ENCODE measurements at regions not wholly inside any gene's neighbourhood (a gene's known extent, or its start where the extent isn't known, plus 50 kb on each side); places are given as distances from the start of the nearest gene placed in this dataset.

DNA sequence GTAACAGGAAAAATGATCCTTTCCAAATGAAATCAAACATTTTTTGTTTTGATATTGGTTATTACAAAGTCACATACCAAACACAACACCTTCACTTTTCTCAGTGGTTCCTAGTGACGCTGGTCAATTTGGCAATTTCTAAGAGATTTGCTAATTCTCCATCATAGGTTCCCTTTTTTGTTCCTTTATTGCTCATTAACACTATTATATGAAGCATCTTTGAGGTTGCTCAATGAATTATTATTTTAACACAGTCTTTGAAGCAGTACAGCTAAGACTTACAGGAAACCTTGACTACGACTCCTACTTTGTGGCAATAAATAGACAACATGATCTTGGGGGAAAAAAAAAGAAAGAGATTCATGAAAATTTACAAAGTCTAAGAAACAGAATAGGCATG lies 152.2 kb upstream of the VRK2 start:
- TF ChIP-seq, protein P1, sequence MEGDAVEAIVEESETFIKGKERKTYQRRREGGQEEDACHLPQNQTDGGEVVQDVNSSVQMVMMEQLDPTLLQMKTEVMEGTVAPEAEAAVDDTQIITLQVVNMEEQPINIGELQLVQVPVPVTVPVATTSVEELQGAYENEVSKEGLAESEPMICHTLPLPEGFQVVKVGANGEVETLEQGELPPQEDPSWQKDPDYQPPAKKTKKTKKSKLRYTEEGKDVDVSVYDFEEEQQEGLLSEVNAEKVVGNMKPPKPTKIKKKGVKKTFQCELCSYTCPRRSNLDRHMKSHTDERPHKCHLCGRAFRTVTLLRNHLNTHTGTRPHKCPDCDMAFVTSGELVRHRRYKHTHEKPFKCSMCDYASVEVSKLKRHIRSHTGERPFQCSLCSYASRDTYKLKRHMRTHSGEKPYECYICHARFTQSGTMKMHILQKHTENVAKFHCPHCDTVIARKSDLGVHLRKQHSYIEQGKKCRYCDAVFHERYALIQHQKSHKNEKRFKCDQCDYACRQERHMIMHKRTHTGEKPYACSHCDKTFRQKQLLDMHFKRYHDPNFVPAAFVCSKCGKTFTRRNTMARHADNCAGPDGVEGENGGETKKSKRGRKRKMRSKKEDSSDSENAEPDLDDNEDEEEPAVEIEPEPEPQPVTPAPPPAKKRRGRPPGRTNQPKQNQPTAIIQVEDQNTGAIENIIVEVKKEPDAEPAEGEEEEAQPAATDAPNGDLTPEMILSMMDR (IDR thresholded peaks at IDR 0.05) = no peak
- no peak for TF ChIP-seq POLR2A (IDR thresholded peaks at IDR 0.05)

All from esophagus squamous epithelium (tissue), 4 donors.